CD4-positive, CD25-positive, alpha-beta regulatory T cell (primary cell): ENCODE measurements at regions not wholly inside any gene's neighbourhood (a gene's known extent, or its start where the extent isn't known, plus 50 kb on each side); places are given as distances from the start of the nearest gene placed in this dataset.

Source experiments
- ATAC-seq, 2 donors: fragments of 150-1000 bp; cut with Tn5 transposase; one replicate each; pipeline ENCODE4 v1.10.0; 2021; ENCODE audit warnings: low read depth in 2 of 2, moderate number of reproducible peaks in 2 of 2, moderate library complexity in 1 of 2
- DNase-seq, 3 donors: peaks; one replicate each; pipeline versions ENCODE4 v3.0.0 to v3.0.0-alpha.2; 2012 to 2022; ENCODE audit warnings: mixed read lengths in 1 of 3
- H3K27ac ChIP-seq: one replicate; pipeline ENCODE4 v1.7.0; 2013; ENCODE audit warnings: mild to moderate bottlenecking, low read length; ENCODE audit not compliant: insufficient read depth, poor library complexity, severe bottlenecking
- H3K27me3 ChIP-seq: one replicate; pipeline ENCODE4 v1.7.0; 2013; ENCODE audit warnings: low read length; ENCODE audit not compliant: control insufficient read depth, insufficient read depth
- H3K36me3 ChIP-seq: one replicate; pipeline ENCODE4 v1.7.0; 2013; ENCODE audit warnings: mild to moderate bottlenecking, low read length, moderate library complexity; ENCODE audit not compliant: control insufficient read depth, insufficient read depth
- H3K4me1 ChIP-seq: 2 replicates; pipeline ENCODE4 v1.7.0; 2013; ENCODE audit warnings: mild to moderate bottlenecking, low read length; ENCODE audit not compliant: insufficient read depth, control insufficient read depth, poor library complexity, severe bottlenecking
- H3K4me3 ChIP-seq: one replicate; pipeline ENCODE4 v1.7.0; 2013; ENCODE audit warnings: low read depth, mild to moderate bottlenecking, low read length, moderate library complexity
- H3K9me3 ChIP-seq, 2 experiments: 1 replicate in 1 of 2; 2 replicates in 1 of 2; pipeline ENCODE4 v1.7.0; 2013; ENCODE audit warnings: low read length in 2 of 2, mild to moderate bottlenecking in 1 of 2, moderate library complexity in 1 of 2; ENCODE audit not compliant: control insufficient read depth in 2 of 2
- H3K27ac Mint-ChIP-seq, 3 donors: one replicate each; pipeline ENCODE4 v1.8.0; 2020 to 2022; ENCODE audit warnings: mild to moderate bottlenecking in 3 of 3, mixed read lengths in 3 of 3, moderate library complexity in 2 of 3
- H3K27me3 Mint-ChIP-seq: one replicate; pipeline ENCODE4 v1.8.0; 2022; ENCODE audit warnings: mild to moderate bottlenecking, mixed read lengths
- H3K36me3 Mint-ChIP-seq: one replicate; pipeline ENCODE4 v1.8.0; 2020; ENCODE audit warnings: mixed read lengths
- H3K4me1 Mint-ChIP-seq, 4 donors: one replicate each; pipeline ENCODE4 v1.8.0; 2020 to 2022; ENCODE audit warnings: mixed read lengths in 4 of 4, mild to moderate bottlenecking in 1 of 4
- H3K4me3 Mint-ChIP-seq, 4 donors: one replicate each; pipeline ENCODE4 v1.8.0; 2020 to 2022; ENCODE audit warnings: mild to moderate bottlenecking in 4 of 4, mixed read lengths in 4 of 4, moderate library complexity in 3 of 4
- H3K9me3 Mint-ChIP-seq, 7 donors: one replicate each; pipeline ENCODE4 v1.8.0; 2020 to 2022; ENCODE audit warnings: mixed read lengths in 7 of 7, mild to moderate bottlenecking in 3 of 7, moderate library complexity in 2 of 7

DNA sequence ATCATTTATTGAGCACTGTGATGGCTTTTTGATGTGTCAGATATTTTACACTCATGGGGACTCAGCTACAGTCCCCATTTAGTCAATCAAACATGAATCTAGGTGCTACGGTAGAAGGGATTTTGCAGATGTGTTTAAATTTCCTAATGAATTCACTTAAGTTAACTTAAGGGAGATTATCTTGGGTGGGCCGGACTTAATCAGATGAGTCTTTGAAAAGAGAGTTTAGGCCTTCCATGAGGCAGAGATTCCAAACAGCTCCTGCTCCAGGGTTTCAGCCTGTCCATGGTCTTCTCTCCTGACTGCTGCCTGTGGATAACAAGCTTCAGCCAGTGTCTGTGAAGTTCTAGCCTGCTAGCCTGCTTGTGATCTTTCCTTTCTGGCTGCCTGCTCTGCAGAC is 202.4 kb downstream of the IDS start:
- no peak overlapping the region for H3K4me3 ChIP-seq
- ATAC-seq: no peak
- no peaks in the 10 kb centered on the region for H3K4me1 ChIP-seq
- Mint-ChIP-seq H3K27ac (no peak overlapping the region), H3K4me3 (no peak overlapping the region), H3K4me1 (no peaks in the 10 kb centered on the region), H3K36me3 (no peaks in the 10 kb centered on the region), H3K9me3 (no peaks in the 10 kb centered on the region), H3K27me3 (peaks cover 5% of the 10 kb centered on the region)
- no peaks in the 10 kb centered on the region for H3K27me3 ChIP-seq
- no peaks in the 10 kb centered on the region for H3K9me3 ChIP-seq
- DNase-seq: no peak
- H3K36me3 ChIP-seq: no peaks in the 10 kb centered on the region
- H3K27ac ChIP-seq: no peak overlapping the region

DNA sequence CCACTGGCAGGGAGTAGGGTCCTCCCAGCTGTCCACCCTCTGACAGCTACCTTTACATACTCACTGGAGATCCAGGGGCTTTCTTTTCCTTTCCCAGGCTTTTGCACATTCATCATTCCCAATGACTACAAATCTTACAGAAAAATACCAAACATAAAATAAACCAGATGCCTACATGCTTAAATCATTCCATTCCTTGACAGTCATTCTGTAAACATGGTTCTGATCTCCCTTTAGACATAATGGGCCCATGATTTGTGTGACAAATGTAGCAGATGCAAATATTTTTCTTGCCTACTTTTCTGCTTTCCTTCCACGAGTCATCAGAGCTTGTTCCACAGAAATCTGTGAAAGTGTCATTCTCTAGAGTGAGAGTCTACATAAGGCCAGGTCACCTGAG is 207.0 kb downstream of the IDS start:
- no peaks in the 10 kb centered on the region for H3K36me3 ChIP-seq
- no peak for ATAC-seq
- H3K27me3 ChIP-seq: no peaks in the 10 kb centered on the region
- no peaks in the 10 kb centered on the region for H3K36me3 Mint-ChIP-seq
- no peaks in the 10 kb centered on the region for H3K9me3 ChIP-seq
- H3K9me3 Mint-ChIP-seq: no peaks in the 10 kb centered on the region
- H3K4me3 Mint-ChIP-seq: no peak overlapping the region
- peaks cover 5% of the 10 kb centered on the region for H3K27me3 Mint-ChIP-seq
- H3K27ac Mint-ChIP-seq: no peak overlapping the region
- H3K4me1 Mint-ChIP-seq: no peaks in the 10 kb centered on the region
- no peaks in the 10 kb centered on the region for H3K4me1 ChIP-seq
- no peak overlapping the region for H3K4me3 ChIP-seq
- H3K27ac ChIP-seq: no peak overlapping the region
- DNase-seq: no peak

DNA sequence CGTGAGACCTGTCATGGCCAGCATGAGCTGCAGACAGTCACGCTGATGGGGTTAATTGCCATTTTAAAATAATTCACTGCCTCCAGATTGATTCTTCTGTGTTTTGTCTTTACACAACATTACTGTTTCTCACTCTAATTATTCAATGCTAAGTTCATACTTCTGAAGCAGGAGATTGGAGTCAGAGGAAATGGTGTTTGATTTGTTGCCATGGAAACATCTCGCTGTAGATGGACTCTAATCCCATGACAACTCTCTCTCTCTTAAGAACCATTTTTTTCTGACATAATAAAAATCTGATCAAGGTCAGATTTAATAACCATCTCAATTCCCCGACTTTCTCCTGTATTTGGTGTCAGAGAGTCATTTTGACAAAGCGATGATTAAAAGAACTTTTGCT is 209.0 kb downstream of the IDS start:
- Mint-ChIP-seq H3K27ac (no peak overlapping the region), H3K4me1 (no peaks in the 10 kb centered on the region), H3K36me3 (no peaks in the 10 kb centered on the region), H3K27me3 (peaks cover 5% of the 10 kb centered on the region), H3K9me3 (no peaks in the 10 kb centered on the region), H3K4me3 (no peak overlapping the region)
- Histone ChIP-seq H3K36me3 (no peaks in the 10 kb centered on the region), H3K9me3 (no peaks in the 10 kb centered on the region), H3K27ac (no peak overlapping the region), H3K27me3 (no peaks in the 10 kb centered on the region), H3K4me3 (no peak overlapping the region), H3K4me1 (no peaks in the 10 kb centered on the region)
- DNase-seq: no peak
- no peak for ATAC-seq

DNA sequence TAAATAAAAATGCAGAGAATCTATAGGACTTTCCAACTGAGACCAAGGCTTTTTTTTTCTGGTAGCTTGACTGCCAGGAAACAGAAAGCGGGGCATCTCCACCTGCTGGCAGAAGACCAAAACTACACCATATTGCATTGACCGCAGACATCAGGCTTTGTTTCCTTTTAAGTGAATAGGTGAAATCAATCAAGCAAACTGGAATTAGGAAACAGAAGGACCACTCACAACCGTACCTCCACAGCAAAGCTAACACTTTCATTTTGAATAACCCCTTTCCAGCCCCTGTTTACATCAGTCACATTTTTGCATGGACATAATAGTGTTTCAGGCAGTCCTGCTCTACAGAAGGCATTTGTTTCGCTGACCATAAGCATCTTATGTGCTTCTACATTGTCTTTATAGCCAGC is 218.2 kb downstream of the IDS start:
- H3K4me3 Mint-ChIP-seq: peak overlapping the region in 1 of 4 donors; percentile 38
- ATAC-seq: no peak

DNA sequence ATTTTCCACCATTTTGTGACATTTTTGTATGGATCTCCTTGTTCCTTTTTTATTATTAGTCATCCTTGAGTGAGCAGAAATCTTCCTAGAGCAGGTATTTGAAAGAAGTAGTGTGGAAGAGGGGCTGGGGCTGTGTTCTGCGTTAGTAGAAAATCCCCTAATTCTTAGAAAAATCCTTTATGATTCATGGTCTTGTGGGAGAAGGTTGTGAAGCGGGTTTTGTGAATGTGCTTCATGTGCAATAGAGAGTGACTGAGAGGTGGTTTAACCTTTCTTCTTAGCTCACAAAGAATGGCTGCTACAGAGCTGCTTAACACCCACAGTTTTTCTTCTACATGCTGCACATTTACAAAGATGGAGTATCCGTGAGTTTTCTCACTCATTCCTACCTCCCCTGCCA is 220.5 kb downstream of the IDS start:
- Histone ChIP-seq H3K27me3 (no peaks in the 10 kb centered on the region), H3K36me3 (no peaks in the 10 kb centered on the region), H3K27ac (no peak overlapping the region), H3K4me1 (no peaks in the 10 kb centered on the region), H3K9me3 (no peaks in the 10 kb centered on the region), H3K4me3 (no peak overlapping the region)
- Mint-ChIP-seq H3K4me1 (no peaks in the 10 kb centered on the region), H3K36me3 (no peaks in the 10 kb centered on the region), H3K27me3 (peaks cover 5% of the 10 kb centered on the region), H3K27ac (no peak overlapping the region), H3K9me3 (peaks cover 0 to 1% (median 0%) of the 10 kb centered on the region in 7 donors), H3K4me3 (no peak overlapping the region)
- ATAC-seq (no peak), DNase-seq (no peak)

More for the DNA sequence above, 218.2 kb downstream of the IDS start:
- H3K9me3 ChIP-seq: no peaks in the 10 kb centered on the region
- no peaks in the 10 kb centered on the region for H3K36me3 ChIP-seq
- Mint-ChIP-seq H3K9me3 (peaks cover 0 to 1% (median 0%) of the 10 kb centered on the region in 7 donors), H3K27me3 (peaks cover 5% of the 10 kb centered on the region), H3K27ac (no peak overlapping the region), H3K36me3 (no peaks in the 10 kb centered on the region), H3K4me1 (no peaks in the 10 kb centered on the region)
- H3K4me3 ChIP-seq: no peak overlapping the region
- no peak overlapping the region for H3K27ac ChIP-seq
- H3K4me1 ChIP-seq: no peaks in the 10 kb centered on the region
- no peaks in the 10 kb centered on the region for H3K27me3 ChIP-seq
- DNase-seq: peak; percentile 3 to 70 (median 47)

DNA sequence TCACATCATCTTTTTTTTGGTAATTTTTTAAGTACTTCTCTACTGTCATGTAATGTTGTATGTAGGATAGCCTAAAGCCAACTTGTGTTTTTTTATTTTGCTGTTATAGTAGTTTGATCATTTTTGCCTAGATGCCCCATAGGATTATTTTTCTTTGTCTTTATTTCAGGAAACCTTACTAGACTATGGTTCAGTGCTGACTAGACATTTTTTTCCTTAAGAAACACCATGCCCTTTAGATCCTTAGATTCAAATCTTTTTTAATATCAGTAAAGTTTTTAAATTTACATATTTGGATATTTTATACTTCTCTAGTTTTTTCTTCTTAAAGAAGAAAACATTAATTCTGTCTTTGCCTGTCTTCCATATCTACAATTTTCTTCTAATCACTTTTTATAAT is 221.3 kb downstream of the IDS start:
- H3K4me1 ChIP-seq: no peaks in the 10 kb centered on the region
- no peak for ATAC-seq
- H3K27ac ChIP-seq: no peak overlapping the region
- no peaks in the 10 kb centered on the region for H3K9me3 ChIP-seq
- H3K36me3 ChIP-seq: no peaks in the 10 kb centered on the region
- Mint-ChIP-seq H3K4me3 (no peak overlapping the region), H3K4me1 (no peaks in the 10 kb centered on the region), H3K9me3 (peaks cover 0 to 1% (median 0%) of the 10 kb centered on the region in 7 donors), H3K27ac (no peak overlapping the region), H3K36me3 (no peaks in the 10 kb centered on the region), H3K27me3 (peaks cover 5% of the 10 kb centered on the region)
- no peaks in the 10 kb centered on the region for H3K27me3 ChIP-seq
- DNase-seq: no peak
- H3K4me3 ChIP-seq: no peak overlapping the region

DNA sequence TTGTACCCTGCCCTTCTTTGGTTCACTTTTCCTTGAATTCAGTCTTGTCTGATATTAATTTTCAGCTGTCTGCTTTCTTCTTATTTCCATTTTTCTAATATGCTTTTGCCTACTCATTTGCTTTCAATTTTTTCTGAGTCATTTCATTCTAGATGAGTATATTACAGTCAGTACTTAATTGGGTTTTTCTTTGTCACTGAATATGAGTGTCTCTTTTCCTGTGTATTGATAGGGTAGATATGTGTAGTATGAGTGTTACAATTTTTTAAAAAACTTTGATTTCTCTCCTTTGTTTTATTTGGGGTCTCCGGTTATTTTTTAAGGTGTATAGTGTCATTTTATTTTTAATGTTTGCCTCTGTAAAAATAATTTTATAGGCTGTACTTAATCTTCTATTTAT is 222.2 kb downstream of the IDS start:
- H3K4me1 ChIP-seq: no peaks in the 10 kb centered on the region
- no peaks in the 10 kb centered on the region for H3K4me1 Mint-ChIP-seq
- H3K36me3 Mint-ChIP-seq: no peaks in the 10 kb centered on the region
- H3K27me3 Mint-ChIP-seq: no peaks in the 10 kb centered on the region
- peaks cover 0 to 1% (median 0%) of the 10 kb centered on the region in 7 donors for H3K9me3 Mint-ChIP-seq
- no peak for DNase-seq
- no peak overlapping the region for H3K4me3 ChIP-seq
- H3K36me3 ChIP-seq: no peaks in the 10 kb centered on the region
- no peak overlapping the region for H3K27ac ChIP-seq
- no peaks in the 10 kb centered on the region for H3K27me3 ChIP-seq
- no peak overlapping the region for H3K4me3 Mint-ChIP-seq
- H3K9me3 ChIP-seq: no peaks in the 10 kb centered on the region
- ATAC-seq: no peak
- H3K27ac Mint-ChIP-seq: no peak overlapping the region

DNA sequence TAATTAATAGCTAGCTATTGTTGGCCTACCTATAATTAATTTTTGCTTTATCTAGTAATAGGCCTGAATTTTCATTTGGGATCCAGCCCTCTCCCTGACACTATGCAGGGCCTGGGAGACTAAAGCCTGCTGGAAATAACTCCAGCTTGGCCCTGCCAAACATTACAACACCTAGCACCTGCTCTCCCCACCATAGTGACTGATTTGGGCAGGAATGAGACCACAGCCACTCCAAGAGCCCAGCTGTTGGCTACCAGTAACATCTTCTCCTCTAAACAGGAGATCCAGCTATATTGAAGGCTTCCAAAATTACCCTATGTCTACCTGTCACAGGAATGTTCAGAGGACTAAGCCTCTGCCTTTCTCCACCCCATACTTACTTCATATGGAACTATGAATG is 225.1 kb downstream of the IDS start:
- DNase-seq: no peak
- Mint-ChIP-seq H3K36me3 (no peaks in the 10 kb centered on the region), H3K27ac (no peak overlapping the region), H3K27me3 (no peaks in the 10 kb centered on the region), H3K4me3 (no peak overlapping the region), H3K9me3 (peaks cover 0 to 1% (median 0%) of the 10 kb centered on the region in 7 donors), H3K4me1 (no peaks in the 10 kb centered on the region)
- H3K4me1 ChIP-seq: no peaks in the 10 kb centered on the region
- no peaks in the 10 kb centered on the region for H3K36me3 ChIP-seq
- no peak for ATAC-seq
- H3K27me3 ChIP-seq: no peaks in the 10 kb centered on the region
- no peaks in the 10 kb centered on the region for H3K9me3 ChIP-seq
- no peak overlapping the region for H3K4me3 ChIP-seq
- no peak overlapping the region for H3K27ac ChIP-seq
